ENCODE measurements at regions not wholly inside any gene's neighbourhood (a gene's known extent, or its start where the extent isn't known, plus 50 kb on each side); places are given as distances from the start of the nearest gene placed in this dataset.
A peak's percentile ranks its signal among the peaks of the same experiment; 100 is the strongest.

- H3K9me3 ChIP-seq: peaks cover 0 to 11% (median 2%) of the 10 kb centered on the region in 4 donors
- H3K4me1 ChIP-seq: peaks cover 0 to 14% (median 5%) of the 10 kb centered on the region in 4 donors
- H3K4me3 ChIP-seq: no peak overlapping the region
- intact Hi-C loops (cut with DNase I): no loop called here
- no peak overlapping the region for H3K27ac ChIP-seq (replicated peaks in 1 of 4)
- no peak for TF ChIP-seq POLR2AphosphoS5 (IDR thresholded peaks at IDR 0.05)
- TF ChIP-seq EP300 (IDR thresholded peaks at IDR 0.05): no peak
- TF ChIP-seq POLR2A (IDR thresholded peaks at IDR 0.05; ENCODE audit: low read depth): no peak
- TF ChIP-seq CTCF (IDR thresholded peaks at IDR 0.05): no peak
- H3K36me3 ChIP-seq: no peaks in the 10 kb centered on the region
- DNase-seq (ENCODE audit: extremely low spot score): peak; percentile 62
- no peaks in the 10 kb centered on the region for H3K27me3 ChIP-seq
Observed at GRCh38 chr9:88713010-88713409, 178.0 kb downstream of the NXNL2 start.

GRCh38 chr9:88716596-88717290 lies 181.8 kb downstream of the NXNL2 start:
- Histone ChIP-seq H3K9me3 (peaks cover 0 to 11% (median 2%) of the 10 kb centered on the region in 4 donors), H3K4me1 (peaks cover 0 to 14% (median 5%) of the 10 kb centered on the region in 4 donors), H3K36me3 (no peaks in the 10 kb centered on the region), H3K27ac (replicated peaks in 1 of 4) (no peak overlapping the region), H3K27me3 (no peaks in the 10 kb centered on the region), H3K4me3 (no peak overlapping the region)
- 97% methylated on average over 2 of the region's 2 CpGs for WGBS
- DNase-seq (ENCODE audit: extremely low spot score): peak; percentile 17
- intact Hi-C loops (cut with DNase I): no loop called here
- TF ChIP-seq POLR2A (IDR thresholded peaks at IDR 0.05; ENCODE audit: low read depth) (no peak), EP300 (IDR thresholded peaks at IDR 0.05) (no peak), POLR2AphosphoS5 (IDR thresholded peaks at IDR 0.05) (no peak), CTCF (IDR thresholded peaks at IDR 0.05) (no peak)

- H3K27me3 ChIP-seq: no peaks in the 10 kb centered on the region
- peaks cover 3 to 9% (median 8%) of the 10 kb centered on the region in 4 donors for H3K4me1 ChIP-seq
- no peak overlapping the region for H3K27ac ChIP-seq (replicated peaks in 1 of 4)
- H3K4me3 ChIP-seq: no peak overlapping the region
- WGBS: 89% methylated on average over 3 of the region's 3 CpGs
- no peak for TF ChIP-seq CTCF (IDR thresholded peaks at IDR 0.05)
- no peak for TF ChIP-seq EP300 (IDR thresholded peaks at IDR 0.05)
- TF ChIP-seq POLR2A (IDR thresholded peaks at IDR 0.05; ENCODE audit: low read depth): no peak
- no peak for TF ChIP-seq POLR2AphosphoS5 (IDR thresholded peaks at IDR 0.05)
- H3K9me3 ChIP-seq: no peaks in the 10 kb centered on the region
- DNase-seq (ENCODE audit: extremely low spot score): no peak
- intact Hi-C loops (cut with DNase I): loop anchor here (5.0 kb wide), 1 partner anchor 281 kb away; no protein-coding TSS in a partner anchor
- H3K36me3 ChIP-seq: no peaks in the 10 kb centered on the region
Observed at GRCh38 chr9:88721025-88721424, 186.0 kb downstream of the NXNL2 start.

GRCh38 chr9:88721495-88722279 lies 186.7 kb downstream of the NXNL2 start:
- 100% methylated on average over 1 of the region's 1 CpG for WGBS
- H3K27ac ChIP-seq (replicated peaks in 1 of 4): no peak overlapping the region

More at GRCh38 chr9:88721495-88722279, 186.7 kb downstream of the NXNL2 start:
- no peaks in the 10 kb centered on the region for H3K27me3 ChIP-seq
- H3K4me3 ChIP-seq: no peak overlapping the region
- intact Hi-C loops (cut with DNase I): loop anchor here (5.0 kb wide), 1 partner anchor 281 kb away; no protein-coding TSS in a partner anchor
- H3K4me1 ChIP-seq: peaks cover 0 to 7% (median 2%) of the 10 kb centered on the region in 4 donors
- H3K36me3 ChIP-seq: no peaks in the 10 kb centered on the region
- no peak for DNase-seq (ENCODE audit: extremely low spot score)
- no peak for TF ChIP-seq EP300 (IDR thresholded peaks at IDR 0.05)
- no peak for TF ChIP-seq CTCF (IDR thresholded peaks at IDR 0.05)
- TF ChIP-seq POLR2A (IDR thresholded peaks at IDR 0.05; ENCODE audit: low read depth): no peak
- TF ChIP-seq POLR2AphosphoS5 (IDR thresholded peaks at IDR 0.05): no peak
- H3K9me3 ChIP-seq: no peaks in the 10 kb centered on the region
